SK-N-SH (cell line): ENCODE measurements at regions not wholly inside any gene's neighbourhood (a gene's known extent, or its start where the extent isn't known, plus 50 kb on each side); places are given as distances from the start of the nearest gene placed in this dataset.

Experiments
- CTCF ChIP-seq: fragments of 200-600 bp; sonication (generic); IDR thresholded peaks from 2 replicates; pipeline ENCODE4 v1.6.1; 2017; ENCODE audit warnings: antibody characterized with exemption, mild to moderate bottlenecking, moderate library complexity
- EP300 ChIP-seq, 2 experiments: IDR thresholded peaks; 2 replicates each; pipeline versions ENCODE4 v1.4.0 to v1.6.1; 2012; ENCODE audit warnings: borderline replicate concordance in 1 of 2, low read depth in 1 of 2, low read length in 1 of 2
- FOSL2 ChIP-seq: IDR thresholded peaks from 2 replicates; pipeline ENCODE4 v1.4.0; 2012; ENCODE audit warnings: low read depth, mild to moderate bottlenecking, moderate library complexity, borderline replicate concordance
- FOXJ3 ChIP-seq: sonication (generic); formaldehyde crosslinking; IDR thresholded peaks from 2 replicates; pipeline ENCODE4 v1.5.1; 2020; ENCODE audit warnings: mild to moderate bottlenecking, missing genetic modification reagents
- MAX ChIP-seq: IDR thresholded peaks from 2 replicates; pipeline ENCODE4 v1.4.0; 2012; ENCODE audit warnings: low read depth
- POLR2AphosphoS5 ChIP-seq: IDR thresholded peaks from 2 replicates; pipeline ENCODE4 v1.6.1; 2012; ENCODE audit warnings: low read depth, low read length
- RAD21 ChIP-seq: IDR thresholded peaks from 2 replicates; pipeline ENCODE4 v1.6.1; 2012; ENCODE audit warnings: mild to moderate bottlenecking, low read length
- RFX5 ChIP-seq: IDR thresholded peaks from 2 replicates; pipeline ENCODE4 v1.6.1; 2012; ENCODE audit warnings: mild to moderate bottlenecking, improper control_type of control experiment, low read length
- RXRA ChIP-seq: IDR thresholded peaks from 2 replicates; pipeline ENCODE4 v1.4.0; 2012; ENCODE audit warnings: low read depth, mild to moderate bottlenecking, borderline replicate concordance
- SIN3A ChIP-seq: IDR thresholded peaks from 2 replicates; pipeline ENCODE4 v1.6.1; 2012; ENCODE audit warnings: low read depth, mild to moderate bottlenecking, low read length, moderate library complexity, borderline replicate concordance
- TAF1 ChIP-seq: IDR thresholded peaks from 2 replicates; pipeline ENCODE4 v1.6.1; 2012; ENCODE audit warnings: low read depth, mild to moderate bottlenecking, low read length, moderate library complexity, borderline replicate concordance

GRCh38 chr10:16260388-16260787 is 176.4 kb upstream of the PTER start:
- TF ChIP-seq RXRA (no peak), CTCF (no peak), RAD21 (no peak), FOSL2 (no peak), POLR2AphosphoS5 (no peak), SIN3A (no peak), MAX (no peak), FOXJ3 (CRISPR knock-in tag) (no peak), TAF1 (no peak), EP300 (IDR thresholded peaks at IDR 0.05; ENCODE audit: borderline replicate concordance in 1 of 2, low read depth in 1 of 2, low read length in 1 of 2) (no peak), RFX5 (no peak)
